ENCODE measurements at regions not wholly inside any gene's neighbourhood (a gene's known extent, or its start where the extent isn't known, plus 50 kb on each side); places are given as distances from the start of the nearest gene placed in this dataset.
"Not testable (repeated sequence)": the region's sequence is repeated elsewhere in the genome, so short reads cannot be mapped to it uniquely, and the experiment has no call there.

GRCh38 chr10:46175831-46176230, 111.0 kb upstream of the ANTXRL start:
- Histone ChIP-seq H3K9me3 (peaks cover 0 to 3% (median under 1%) of the 10 kb centered on the region in 8 donors), H3K4me3 (no peak overlapping the region), H3K27me3 (replicated peaks in 1 of 7) (no peaks in the 10 kb centered on the region), H3K4me1 (no peaks in the 10 kb centered on the region), H3K27ac (no peak overlapping the region), H3K36me3 (no peaks in the 10 kb centered on the region)
- intact Hi-C loops (cut with DNase I; ENCODE audit: low total_unique reads), result no loop called here
- no peak for DNase-seq
- no peak for TF ChIP-seq POLR2A (IDR thresholded peaks at IDR 0.05)
- TF ChIP-seq POLR2AphosphoS5 (IDR thresholded peaks at IDR 0.05), result no peak
- TF ChIP-seq CTCF (IDR thresholded peaks at IDR 0.05 in 8 of 11, conservative IDR thresholded peaks at IDR 0.05 in 3 of 11), result no peak

- H3K27ac ChIP-seq; H3K4me3 ChIP-seq; H3K36me3 ChIP-seq; intact Hi-C loops (cut with DNase I; ENCODE audit: low total_unique reads); H3K27me3 ChIP-seq (replicated peaks in 1 of 7); DNase-seq; H3K4me1 ChIP-seq; H3K9me3 ChIP-seq: not testable (repeated sequence)
- WGBS, 5 donors, result 90 to 96% (median 92%) methylated on average over 3 of the region's 3 CpGs
Observed at GRCh38 chr10:46187431-46187830, 99.4 kb upstream of the ANTXRL start.

- Histone ChIP-seq H3K4me3 (no peak overlapping the region), H3K27ac (no peak overlapping the region), H3K4me1 (no peaks in the 10 kb centered on the region), H3K27me3 (replicated peaks in 1 of 7) (no peaks in the 10 kb centered on the region), H3K9me3 (no peaks in the 10 kb centered on the region), H3K36me3 (no peaks in the 10 kb centered on the region)
- no peak for DNase-seq
- intact Hi-C loops (cut with DNase I; ENCODE audit: low total_unique reads), result no loop called here
- WGBS, 5 donors, result 82 to 91% (median 87%) methylated on average over 3 of the region's 3 CpGs
- TF ChIP-seq POLR2AphosphoS5 (IDR thresholded peaks at IDR 0.05), result no peak
- TF ChIP-seq POLR2A (IDR thresholded peaks at IDR 0.05), result no peak
- no peak for TF ChIP-seq CTCF (IDR thresholded peaks at IDR 0.05 in 8 of 11, conservative IDR thresholded peaks at IDR 0.05 in 3 of 11)
Observed at GRCh38 chr10:46197050-46197449, 89.7 kb upstream of the ANTXRL start.

GRCh38 chr10:46198516-46198915, 88.3 kb upstream of the ANTXRL start:
- Histone ChIP-seq H3K27me3 (replicated peaks in 1 of 7) (no peaks in the 10 kb centered on the region), H3K4me3 (no peak overlapping the region), H3K27ac (no peak overlapping the region), H3K9me3 (no peaks in the 10 kb centered on the region), H3K36me3 (no peaks in the 10 kb centered on the region), H3K4me1 (no peaks in the 10 kb centered on the region)
- TF ChIP-seq CTCF (IDR thresholded peaks at IDR 0.05 in 8 of 11, conservative IDR thresholded peaks at IDR 0.05 in 3 of 11) (no peak), POLR2A (IDR thresholded peaks at IDR 0.05) (no peak), POLR2AphosphoS5 (IDR thresholded peaks at IDR 0.05) (no peak)
- intact Hi-C loops (cut with DNase I; ENCODE audit: low total_unique reads), result no loop called here
- no peak for DNase-seq

- H3K4me3 ChIP-seq, result not testable (repeated sequence)
Observed at GRCh38 chr10:46202405-46202804, 84.4 kb upstream of the ANTXRL start.

GRCh38 chr10:46204482-46205102, 82.2 kb upstream of the ANTXRL start:
- intact Hi-C loops (cut with DNase I; ENCODE audit: low total_unique reads); H3K9me3 ChIP-seq; H3K27me3 ChIP-seq (replicated peaks in 1 of 7); H3K4me1 ChIP-seq; H3K27ac ChIP-seq; H3K36me3 ChIP-seq; DNase-seq; H3K4me3 ChIP-seq: not testable (repeated sequence)
- 96 to 99% (median 97%) methylated on average over 19 to 20 of the region's 20 CpGs for WGBS, 5 donors

More at GRCh38 chr10:46202405-46202804, 84.4 kb upstream of the ANTXRL start:
- H3K36me3 ChIP-seq; H3K27me3 ChIP-seq (replicated peaks in 1 of 7); DNase-seq; H3K27ac ChIP-seq; H3K9me3 ChIP-seq; intact Hi-C loops (cut with DNase I; ENCODE audit: low total_unique reads); H3K4me1 ChIP-seq: not testable (repeated sequence)
- WGBS, 5 donors, result 44 to 69% (median 56%) methylated on average over 1 of the region's 1 CpG

GRCh38 chr10:46210427-46210826, 76.4 kb upstream of the ANTXRL start:
- intact Hi-C loops (cut with DNase I; ENCODE audit: low total_unique reads); H3K4me3 ChIP-seq; H3K9me3 ChIP-seq; H3K4me1 ChIP-seq; DNase-seq; H3K36me3 ChIP-seq; H3K27me3 ChIP-seq (replicated peaks in 1 of 7); H3K27ac ChIP-seq: not testable (repeated sequence)
- WGBS, 5 donors, result no CpG with 5 or more reads among the region's 2 CpGs

All from spleen (tissue), 11 donors.